Tibial artery (tissue), 4 donors: ENCODE measurements at regions not wholly inside any gene's neighbourhood (a gene's known extent, or its start where the extent isn't known, plus 50 kb on each side); places are given as distances from the start of the nearest gene placed in this dataset.
"Not testable (repeated sequence)": the region's sequence is repeated elsewhere in the genome, so short reads cannot be mapped to it uniquely, and the experiment has no call there.

ENCODE experiments used
- DNase-seq, 2 donors: peaks; one replicate each; pipeline ENCODE4 v3.0.0-alpha.2; 2019
- H3K27ac ChIP-seq, 2 donors: fragments of 200-600 bp; sonication (generic) in 1 of 2; 1 replicate in 1 of 2; 2 replicates in 1 of 2; pipeline ENCODE4 v1.5.1; 2018 to 2019; ENCODE audit warnings: mild to moderate bottlenecking in 1 of 2
- H3K27me3 ChIP-seq, 2 donors: fragments of 200-600 bp; sonication (generic) in 1 of 2; one replicate each; pipeline versions ENCODE4 v1.5.1 to v1.6.0; 2016 to 2019
- H3K36me3 ChIP-seq, 3 donors: fragments of 200-600 bp; sonication (generic) in 2 of 3; one replicate each; pipeline ENCODE4 v1.5.1; 2016 to 2019; ENCODE audit warnings: mild to moderate bottlenecking in 2 of 3
- H3K4me1 ChIP-seq, 4 donors: fragments of 200-600 bp; sonication (generic) in 2 of 4; 1 replicate in 3 of 4; 2 replicates in 1 of 4; pipeline ENCODE4 v1.5.1; 2016 to 2019
- H3K4me3 ChIP-seq, 2 donors: fragments of 200-600 bp; sonication (generic) in 1 of 2; 1 replicate in 1 of 2; 2 replicates in 1 of 2; pipeline ENCODE4 v1.5.1; 2018 to 2019; ENCODE audit warnings: mild to moderate bottlenecking in 2 of 2
- H3K9me3 ChIP-seq, 3 donors: fragments of 200-600 bp; sonication (generic) in 1 of 3; one replicate each; pipeline ENCODE4 v1.5.1; 2016 to 2019
- CTCF ChIP-seq, 2 experiments: fragments of 200-600 bp in 1 of 2; fragments of 450-650 bp in 1 of 2; IDR thresholded peaks; one replicate each; pipeline ENCODE4 v1.5.1; 2017 to 2019; ENCODE audit warnings: antibody characterized with exemption in 2 of 2, mild to moderate bottlenecking in 1 of 2, moderate library complexity in 1 of 2
- intact Hi-C: fragments of 100-400 bp; cut with DNase I; formaldehyde crosslinking; loops from one replicate; pipeline ENCODE4 v1.15.0; 2023; ENCODE audit warnings: low total_unique reads

- Histone ChIP-seq H3K27ac (no peak overlapping the region), H3K4me3 (no peak overlapping the region), H3K36me3 (no peaks in the 10 kb centered on the region), H3K4me1 (no peaks in the 10 kb centered on the region), H3K27me3 (no peaks in the 10 kb centered on the region), H3K9me3 (no peaks in the 10 kb centered on the region)
- no peak for TF ChIP-seq CTCF (IDR thresholded peaks at IDR 0.05)
- DNase-seq = no peak
- intact Hi-C loops = no loop called here
These were observed 220.2 kb upstream of the TOM1L1 start for GRCh38 chr17:54680410-54680809.

- no peak for DNase-seq
- Histone ChIP-seq H3K9me3 (no peaks in the 10 kb centered on the region), H3K4me1 (no peaks in the 10 kb centered on the region), H3K4me3 (no peak overlapping the region), H3K36me3 (no peaks in the 10 kb centered on the region), H3K27me3 (no peaks in the 10 kb centered on the region), H3K27ac (no peak overlapping the region)
- no peak for TF ChIP-seq CTCF (IDR thresholded peaks at IDR 0.05)
- intact Hi-C loops = no loop called here
These were observed 206.3 kb upstream of the TOM1L1 start for GRCh38 chr17:54694287-54694887.

- H3K4me3 ChIP-seq, H3K27ac ChIP-seq, H3K36me3 ChIP-seq, H3K4me1 ChIP-seq, intact Hi-C loops, H3K27me3 ChIP-seq, DNase-seq, H3K9me3 ChIP-seq: not testable (repeated sequence)
These were observed 187.9 kb upstream of the TOM1L1 start for GRCh38 chr17:54712798-54713197.

- no peaks in the 10 kb centered on the region for H3K9me3 ChIP-seq
- no peaks in the 10 kb centered on the region for H3K4me1 ChIP-seq
- intact Hi-C loops = no loop called here
- DNase-seq = no peak
- no peak overlapping the region for H3K4me3 ChIP-seq
- H3K27me3 ChIP-seq = no peaks in the 10 kb centered on the region
- TF ChIP-seq CTCF (IDR thresholded peaks at IDR 0.05) = no peak
- no peak overlapping the region for H3K27ac ChIP-seq
- no peaks in the 10 kb centered on the region for H3K36me3 ChIP-seq
These were observed 182.4 kb upstream of the TOM1L1 start for GRCh38 chr17:54718286-54718685.

GRCh38 chr17:54727624-54728023 is 173.0 kb upstream of the TOM1L1 start:
- H3K4me3 ChIP-seq = no peak overlapping the region
- no peaks in the 10 kb centered on the region for H3K36me3 ChIP-seq
- intact Hi-C loops = no loop called here
- H3K27ac ChIP-seq = no peak overlapping the region
- H3K4me1 ChIP-seq = no peaks in the 10 kb centered on the region
- no peaks in the 10 kb centered on the region for H3K27me3 ChIP-seq
- no peak for TF ChIP-seq CTCF (IDR thresholded peaks at IDR 0.05)
- H3K9me3 ChIP-seq = peaks cover 0 to 19% (median 13%) of the 10 kb centered on the region in 3 donors
- DNase-seq = no peak

- Histone ChIP-seq H3K36me3 (no peaks in the 10 kb centered on the region), H3K27me3 (no peaks in the 10 kb centered on the region), H3K4me3 (no peak overlapping the region), H3K27ac (no peak overlapping the region), H3K9me3 (peaks cover 0 to 5% (median 4%) of the 10 kb centered on the region in 3 donors), H3K4me1 (no peaks in the 10 kb centered on the region)
- intact Hi-C loops = no loop called here
- no peak for DNase-seq
- no peak for TF ChIP-seq CTCF (IDR thresholded peaks at IDR 0.05)
These were observed 164.1 kb upstream of the TOM1L1 start for GRCh38 chr17:54736573-54736972.
